Gastroesophageal sphincter (tissue), 3 donors: ENCODE measurements at regions not wholly inside any gene's neighbourhood (a gene's known extent, or its start where the extent isn't known, plus 50 kb on each side); places are given as distances from the start of the nearest gene placed in this dataset.

Experiments used
- POLR2A ChIP-seq, 2 donors: fragments of 450-650 bp; IDR thresholded peaks; one replicate each; pipeline ENCODE4 v1.6.1; 2017; ENCODE audit warnings: antibody characterized with exemption in 2 of 2, mild to moderate bottlenecking in 2 of 2, moderate library complexity in 1 of 2
- TF ChIP-seq, protein P1 (sequence below), 4 experiments: fragments of 200-600 bp in 2 of 4; fragments of 450-650 bp in 2 of 4; sonication (generic) in 1 of 4; IDR thresholded peaks; one replicate each; pipeline ENCODE4 v1.5.1; 2017 to 2019; ENCODE audit warnings: antibody characterized with exemption in 4 of 4, mild to moderate bottlenecking in 2 of 4, moderate library complexity in 2 of 4

- TF ChIP-seq POLR2A (IDR thresholded peaks at IDR 0.05) = no peak
- TF ChIP-seq, protein P1, sequence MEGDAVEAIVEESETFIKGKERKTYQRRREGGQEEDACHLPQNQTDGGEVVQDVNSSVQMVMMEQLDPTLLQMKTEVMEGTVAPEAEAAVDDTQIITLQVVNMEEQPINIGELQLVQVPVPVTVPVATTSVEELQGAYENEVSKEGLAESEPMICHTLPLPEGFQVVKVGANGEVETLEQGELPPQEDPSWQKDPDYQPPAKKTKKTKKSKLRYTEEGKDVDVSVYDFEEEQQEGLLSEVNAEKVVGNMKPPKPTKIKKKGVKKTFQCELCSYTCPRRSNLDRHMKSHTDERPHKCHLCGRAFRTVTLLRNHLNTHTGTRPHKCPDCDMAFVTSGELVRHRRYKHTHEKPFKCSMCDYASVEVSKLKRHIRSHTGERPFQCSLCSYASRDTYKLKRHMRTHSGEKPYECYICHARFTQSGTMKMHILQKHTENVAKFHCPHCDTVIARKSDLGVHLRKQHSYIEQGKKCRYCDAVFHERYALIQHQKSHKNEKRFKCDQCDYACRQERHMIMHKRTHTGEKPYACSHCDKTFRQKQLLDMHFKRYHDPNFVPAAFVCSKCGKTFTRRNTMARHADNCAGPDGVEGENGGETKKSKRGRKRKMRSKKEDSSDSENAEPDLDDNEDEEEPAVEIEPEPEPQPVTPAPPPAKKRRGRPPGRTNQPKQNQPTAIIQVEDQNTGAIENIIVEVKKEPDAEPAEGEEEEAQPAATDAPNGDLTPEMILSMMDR (IDR thresholded peaks at IDR 0.05) = no peak
These were observed 157.9 kb downstream of the UQCRFS1 start for GRCh38 chr19:29054886-29055675.
